Endodermal cell (in vitro differentiated cells): ENCODE measurements at regions not wholly inside any gene's neighbourhood (a gene's known extent, or its start where the extent isn't known, plus 50 kb on each side); places are given as distances from the start of the nearest gene placed in this dataset.
A peak's percentile ranks its signal among the peaks of the same experiment; 100 is the strongest.

Experiments
- DNase-seq: peaks from one replicate; pipeline ENCODE4 v3.0.0-alpha.2; 2017
- H3K27ac ChIP-seq: 2 replicates; pipeline ENCODE4 v1.5.1; 2013; ENCODE audit warnings: mild to moderate bottlenecking, low read depth, low read length, moderate library complexity
- H3K27me3 ChIP-seq: 2 replicates; pipeline ENCODE4 v1.6.1; 2013; ENCODE audit warnings: mild to moderate bottlenecking, low read length, moderate library complexity; ENCODE audit not compliant: insufficient read depth, control insufficient read depth, poor library complexity, severe bottlenecking
- H3K36me3 ChIP-seq: 2 replicates; pipeline ENCODE4 v1.7.0; 2013; ENCODE audit warnings: mild to moderate bottlenecking, low read length, moderate library complexity; ENCODE audit not compliant: control insufficient read depth, insufficient read depth
- H3K4me1 ChIP-seq: one replicate; pipeline ENCODE4 v1.7.0; 2013; ENCODE audit warnings: low read length; ENCODE audit not compliant: control insufficient read depth, insufficient read depth
- H3K4me3 ChIP-seq: 2 replicates; pipeline ENCODE4 v1.5.1; 2013; ENCODE audit warnings: mild to moderate bottlenecking, low read length, moderate library complexity
- H3K9ac ChIP-seq: 2 replicates; pipeline ENCODE4 v1.6.1; 2013; ENCODE audit warnings: mild to moderate bottlenecking, low read length, moderate library complexity; ENCODE audit not compliant: poor library complexity, severe bottlenecking; ENCODE audit errors: extremely low read depth
- H3K9me3 ChIP-seq: 2 replicates; pipeline ENCODE4 v1.6.1; 2013; ENCODE audit warnings: mild to moderate bottlenecking, low read length, moderate library complexity; ENCODE audit not compliant: control insufficient read depth
- H3K27ac Mint-ChIP-seq: 2 replicates; pipeline ENCODE4 v1.8.0; 2020; ENCODE audit warnings: mixed read lengths
- H3K27me3 Mint-ChIP-seq: 2 replicates; pipeline ENCODE4 v1.8.0; 2021; ENCODE audit warnings: mild to moderate bottlenecking, mixed read lengths; ENCODE audit not compliant: insufficient read depth
- H3K36me3 Mint-ChIP-seq: 2 replicates; pipeline ENCODE4 v1.8.0; 2020; ENCODE audit warnings: low read depth, mixed read lengths
- H3K4me1 Mint-ChIP-seq: 2 replicates; pipeline ENCODE4 v1.8.0; 2020; ENCODE audit warnings: mixed read lengths
- H3K4me3 Mint-ChIP-seq: 2 replicates; pipeline ENCODE4 v1.8.0; 2020; ENCODE audit warnings: mild to moderate bottlenecking, moderate library complexity, mixed read lengths
- H3K9me3 Mint-ChIP-seq: 2 replicates; pipeline ENCODE4 v1.8.0; 2020; ENCODE audit warnings: mild to moderate bottlenecking, mixed read lengths
- WGBS, 2 experiments: methylation state at CpG; one replicate each; pipeline versions ENCODE4 v1.1.5 to v1.1.7; 2013; ENCODE audit warnings: missing lambda C conversion rate in 2 of 2, mixed read lengths in 1 of 2; ENCODE audit not compliant: insufficient coverage in 1 of 2, insufficient read length in 1 of 2; 5-methylcytosine and 5-hydroxymethylcytosine counted together
- TF ChIP-seq, protein P1 (sequence below): fragments of 200-600 bp; sonication (generic); conservative IDR thresholded peaks from 2 replicates; pipeline ENCODE4 v1.5.0; 2021; ENCODE audit warnings: antibody characterized with exemption, mild to moderate bottlenecking

DNA sequence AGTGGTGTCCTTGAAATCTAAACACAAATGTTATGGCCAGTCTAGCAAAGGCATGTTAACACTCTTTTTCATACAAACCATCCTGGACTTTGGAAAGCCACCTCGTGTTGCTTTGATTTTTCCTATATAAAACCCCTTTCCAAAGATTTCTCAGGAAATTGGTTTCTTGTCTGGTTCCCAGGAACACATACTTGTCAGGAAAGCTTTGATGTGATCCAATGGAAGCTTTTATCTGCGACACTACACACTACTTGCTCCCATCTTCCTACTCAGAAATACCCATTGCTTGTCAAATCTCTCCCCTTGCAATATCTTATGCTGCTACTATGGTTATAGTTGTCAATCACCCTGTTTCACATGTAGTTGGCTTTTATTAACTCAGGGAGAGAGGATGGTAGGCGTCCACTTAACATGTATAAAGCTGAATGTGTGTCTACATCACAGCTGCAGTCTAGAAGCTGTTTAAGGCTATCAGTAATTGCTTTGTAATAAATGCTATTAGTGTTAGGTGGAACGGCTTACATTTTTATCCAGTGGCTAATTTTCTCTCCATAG, 189.6 kb downstream of the GPAM start:
- peaks cover 24% of the 10 kb centered on the region for H3K9me3 Mint-ChIP-seq
- peak overlapping the region; percentile 95 for H3K27ac Mint-ChIP-seq
- 82 to 95% methylated on average over 3 to 4 of the region's 4 CpGs for WGBS, 2 experiments

DNA sequence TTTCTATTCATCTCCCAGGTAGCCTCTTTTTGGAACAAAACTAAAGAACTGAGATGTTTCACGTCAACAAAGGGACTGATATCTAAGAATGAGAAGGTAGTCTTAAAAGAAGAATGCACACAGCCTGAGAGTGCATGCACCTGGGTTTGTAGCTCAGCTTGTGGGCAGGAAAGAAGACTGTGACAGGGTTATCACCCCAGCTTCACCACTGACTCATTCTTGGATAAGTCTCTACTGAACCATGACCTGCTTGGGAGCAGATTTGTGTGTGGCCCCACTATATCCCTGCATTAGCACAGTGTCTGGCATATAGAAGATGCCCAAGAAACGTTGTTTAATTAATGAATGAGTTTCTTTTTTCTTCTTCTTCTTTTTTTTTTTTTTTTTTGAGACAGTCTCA, 187.5 kb downstream of the GPAM start:
- peak overlapping the region; percentile 53 for H3K4me3 ChIP-seq
- no peaks in the 10 kb centered on the region for H3K36me3 Mint-ChIP-seq
- peaks cover 22% of the 10 kb centered on the region for H3K9me3 Mint-ChIP-seq
- H3K36me3 ChIP-seq = no peaks in the 10 kb centered on the region
- TF ChIP-seq, protein P1, sequence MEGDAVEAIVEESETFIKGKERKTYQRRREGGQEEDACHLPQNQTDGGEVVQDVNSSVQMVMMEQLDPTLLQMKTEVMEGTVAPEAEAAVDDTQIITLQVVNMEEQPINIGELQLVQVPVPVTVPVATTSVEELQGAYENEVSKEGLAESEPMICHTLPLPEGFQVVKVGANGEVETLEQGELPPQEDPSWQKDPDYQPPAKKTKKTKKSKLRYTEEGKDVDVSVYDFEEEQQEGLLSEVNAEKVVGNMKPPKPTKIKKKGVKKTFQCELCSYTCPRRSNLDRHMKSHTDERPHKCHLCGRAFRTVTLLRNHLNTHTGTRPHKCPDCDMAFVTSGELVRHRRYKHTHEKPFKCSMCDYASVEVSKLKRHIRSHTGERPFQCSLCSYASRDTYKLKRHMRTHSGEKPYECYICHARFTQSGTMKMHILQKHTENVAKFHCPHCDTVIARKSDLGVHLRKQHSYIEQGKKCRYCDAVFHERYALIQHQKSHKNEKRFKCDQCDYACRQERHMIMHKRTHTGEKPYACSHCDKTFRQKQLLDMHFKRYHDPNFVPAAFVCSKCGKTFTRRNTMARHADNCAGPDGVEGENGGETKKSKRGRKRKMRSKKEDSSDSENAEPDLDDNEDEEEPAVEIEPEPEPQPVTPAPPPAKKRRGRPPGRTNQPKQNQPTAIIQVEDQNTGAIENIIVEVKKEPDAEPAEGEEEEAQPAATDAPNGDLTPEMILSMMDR = no peak
- H3K9ac ChIP-seq = no peak overlapping the region
- peaks cover 10% of the 10 kb centered on the region for H3K4me1 ChIP-seq
- WGBS, 2 experiments = 94 to 100% methylated on average over 1 to 2 of the region's 2 CpGs
- peaks cover 27% of the 10 kb centered on the region for H3K9me3 ChIP-seq
- no peak for DNase-seq
- H3K27ac ChIP-seq = no peak overlapping the region
- H3K27ac Mint-ChIP-seq = no peak overlapping the region
- H3K4me1 Mint-ChIP-seq = peaks cover 32% of the 10 kb centered on the region
- no peaks in the 10 kb centered on the region for H3K27me3 Mint-ChIP-seq
- no peak overlapping the region for H3K4me3 Mint-ChIP-seq
- no peaks in the 10 kb centered on the region for H3K27me3 ChIP-seq

More for the DNA sequence above, 189.6 kb downstream of the GPAM start:
- no peaks in the 10 kb centered on the region for H3K27me3 Mint-ChIP-seq
- peaks cover 23% of the 10 kb centered on the region for H3K4me1 Mint-ChIP-seq
- peaks cover 7% of the 10 kb centered on the region for H3K4me1 ChIP-seq
- TF ChIP-seq, protein P1 = no peak
- no peaks in the 10 kb centered on the region for H3K27me3 ChIP-seq
- no peak overlapping the region for H3K4me3 Mint-ChIP-seq
- H3K36me3 ChIP-seq = no peaks in the 10 kb centered on the region
- H3K27ac ChIP-seq = peak overlapping the region; percentile 38
- H3K36me3 Mint-ChIP-seq = no peaks in the 10 kb centered on the region
- H3K9me3 ChIP-seq = peaks cover 27% of the 10 kb centered on the region
- peak overlapping the region; percentile 71 for H3K9ac ChIP-seq
- DNase-seq = no peak
- no peak overlapping the region for H3K4me3 ChIP-seq

DNA sequence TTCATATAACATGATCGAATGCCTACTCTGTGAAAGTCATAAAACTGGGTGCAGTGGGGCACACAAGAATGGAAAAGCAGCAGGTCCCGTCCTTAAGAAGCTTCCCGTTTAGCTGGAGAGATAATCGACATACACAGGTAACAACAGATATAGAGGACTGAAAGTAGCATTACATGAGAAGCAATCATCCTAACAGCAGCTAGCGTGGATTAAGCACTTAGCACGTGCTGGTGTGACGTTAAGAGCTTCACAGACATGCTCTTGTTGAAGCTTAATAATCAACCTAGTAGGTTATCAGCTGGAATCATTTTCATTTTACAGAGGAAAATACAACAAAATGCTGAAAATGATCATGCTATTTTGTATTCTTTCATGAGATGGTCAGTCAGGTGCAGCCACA, 184.8 kb downstream of the GPAM start:
- WGBS, 2 experiments = 88 to 95% methylated on average over 2 to 7 of the region's 7 CpGs
- Histone ChIP-seq H3K36me3 (no peaks in the 10 kb centered on the region), H3K9me3 (peaks cover 39% of the 10 kb centered on the region), H3K4me1 (peaks cover 10% of the 10 kb centered on the region), H3K27ac (peak overlapping the region; percentile 90), H3K27me3 (no peaks in the 10 kb centered on the region), H3K9ac (no peak overlapping the region), H3K4me3 (no peak overlapping the region)
- H3K27ac Mint-ChIP-seq = peak overlapping the region; percentile 72
- H3K9me3 Mint-ChIP-seq = peaks cover 30% of the 10 kb centered on the region
- peaks cover 2% of the 10 kb centered on the region for H3K36me3 Mint-ChIP-seq
- no peak for DNase-seq
- H3K4me1 Mint-ChIP-seq = peaks cover 18% of the 10 kb centered on the region
- no peak overlapping the region for H3K4me3 Mint-ChIP-seq
- H3K27me3 Mint-ChIP-seq = no peaks in the 10 kb centered on the region
- TF ChIP-seq, protein P1 = no peak
